Caco-2 (cell line): ENCODE measurements at regions not wholly inside any gene's neighbourhood (a gene's known extent, or its start where the extent isn't known, plus 50 kb on each side); places are given as distances from the start of the nearest gene placed in this dataset.
A peak's percentile ranks its signal among the peaks of the same experiment; 100 is the strongest.
"Not testable (repeated sequence)": the region's sequence is repeated elsewhere in the genome, so short reads cannot be mapped to it uniquely, and the experiment has no call there.

ENCODE experiments used
- BruUV-seq: library from RNA; stranded (reverse); fragments of 400-500 nt; replicated peaks from 2 replicates; lab custom pipeline; 2021; lab: Mats Ljungman, UMichigan
- CTCF ChIA-PET: fragments of 300-600 bp; sonication (Branson Sonifier 250); formaldehyde crosslinking; loops from one replicate; lab custom pipeline; 2022; ENCODE audit warnings: antibody characterized with exemption; lab: Charles Lee
- POLR2A ChIA-PET: fragments of 300-600 bp; sonication (Branson Sonifier 250); formaldehyde crosslinking; loops from one replicate; lab custom pipeline; 2022; ENCODE audit warnings: antibody characterized with exemption; lab: Charles Lee
- DNase-seq, 2 experiments: peaks; one replicate each; pipeline versions ENCODE4 v3.0.0 to v3.0.0-alpha.2; 2020 to 2022
- H3K27me3 ChIP-seq: replicated peaks from 2 replicates; pipeline ENCODE4 v1.6.0; 2011; ENCODE audit warnings: low read length; ENCODE audit not compliant: control insufficient read depth, insufficient read depth
- H3K36me3 ChIP-seq: 2 replicates; pipeline ENCODE4 v1.5.1; 2011; ENCODE audit warnings: low read length; ENCODE audit not compliant: control insufficient read depth, insufficient read depth
- H3K4me1 ChIP-seq: fragments of 250-450 bp; sonication (Bioruptor Pico); 2 replicates; pipeline ENCODE4 v1.5.1; 2020; ENCODE audit warnings: mild to moderate bottlenecking
- H3K4me3 ChIP-seq: 2 replicates; pipeline ENCODE4 v1.5.1; 2011; ENCODE audit warnings: low read depth, mild to moderate bottlenecking, control low read depth, low read length
- H3K9me3 ChIP-seq: fragments of 250-450 bp; sonication (Bioruptor Pico); 2 replicates; pipeline ENCODE4 v1.5.1; 2020; ENCODE audit warnings: mild to moderate bottlenecking, moderate library complexity
- H3K27ac Mint-ChIP-seq: one replicate; pipeline ENCODE4 v1.8.0; 2022; ENCODE audit warnings: mixed read lengths; ENCODE audit not compliant: unreplicated experiment
- H3K27me3 Mint-ChIP-seq: one replicate; pipeline ENCODE4 v1.8.0; 2022; ENCODE audit warnings: mixed read lengths; ENCODE audit not compliant: insufficient read depth, unreplicated experiment
- H3K36me3 Mint-ChIP-seq: one replicate; pipeline ENCODE4 v1.8.0; 2022; ENCODE audit warnings: mild to moderate bottlenecking, mixed read lengths; ENCODE audit not compliant: insufficient read depth, unreplicated experiment
- H3K4me1 Mint-ChIP-seq: one replicate; pipeline ENCODE4 v1.8.0; 2022; ENCODE audit warnings: low read depth, mixed read lengths; ENCODE audit not compliant: unreplicated experiment
- H3K4me3 Mint-ChIP-seq: one replicate; pipeline ENCODE4 v1.8.0; 2022; ENCODE audit warnings: mild to moderate bottlenecking, moderate library complexity, mixed read lengths; ENCODE audit not compliant: unreplicated experiment
- H3K9me3 Mint-ChIP-seq: one replicate; pipeline ENCODE4 v1.8.0; 2022; ENCODE audit warnings: mixed read lengths; ENCODE audit not compliant: unreplicated experiment
- CTCF ChIP-seq, 2 experiments: fragments of 200-600 bp in 1 of 2; IDR thresholded peaks; 1 replicate in 1 of 2; 2 replicates in 1 of 2; pipeline versions ENCODE4 v1.5.1 to v1.8.0; 2011 to 2022; ENCODE audit warnings: antibody characterized with exemption in 1 of 2, control low read depth in 1 of 2, inconsistent platforms in 1 of 2, low read depth in 1 of 2, low read length in 1 of 2, mild to moderate bottlenecking in 1 of 2, moderate library complexity in 1 of 2; ENCODE audit not compliant: insufficient read depth in 1 of 2, severe bottlenecking in 1 of 2, unreplicated experiment in 1 of 2
- intact Hi-C: fragments of 100-400 bp; cut with micrococcal nuclease; formaldehyde crosslinking; loops from one replicate; pipeline ENCODE4 v1.10.0; 2022; ENCODE audit not compliant: unreplicated experiment

GRCh38 chr11:129710423-129710822, 105.2 kb upstream of the TMEM45B start:
- H3K27me3 ChIP-seq: no peaks in the 10 kb centered on the region
- H3K4me3 Mint-ChIP-seq: no peak overlapping the region
- no peaks in the 10 kb centered on the region for H3K36me3 Mint-ChIP-seq
- no peak overlapping the region for H3K4me3 ChIP-seq
- intact Hi-C loops: no loop called here
- no TSS peak for BruUV-seq
- CTCF ChIA-PET: interaction anchor here (0.6 kb wide), 1 partner anchor 19 kb away, joined by 4 read pairs; no protein-coding TSS in a partner anchor
- no peaks in the 10 kb centered on the region; the same call in 1 of the 2 replicates for H3K36me3 ChIP-seq
- H3K4me1 Mint-ChIP-seq: no peaks in the 10 kb centered on the region
- H3K27ac Mint-ChIP-seq: no peak overlapping the region
- DNase-seq: peak in 1 of 2 experiments; percentile 34
- H3K9me3 Mint-ChIP-seq: peaks cover 15% of the 10 kb centered on the region
- no peaks in the 10 kb centered on the region for H3K27me3 Mint-ChIP-seq
- H3K4me1 ChIP-seq: no peaks in the 10 kb centered on the region
- H3K9me3 ChIP-seq: no peaks in the 10 kb centered on the region
- TF ChIP-seq CTCF (IDR thresholded peaks at IDR 0.05; ENCODE audit: insufficient read depth in 1 of 2, low read depth in 1 of 2, low read length in 1 of 2, severe bottlenecking in 1 of 2, unreplicated experiment in 1 of 2): no peak
- POLR2A ChIA-PET: interaction anchor here (0.5 kb wide), 1 partner anchor 886 kb away, joined by 4 read pairs; no protein-coding TSS in a partner anchor

- no TSS peak for BruUV-seq
- POLR2A ChIA-PET: no interaction called here
- Histone ChIP-seq H3K4me3 (no peak overlapping the region), H3K4me1 (no peaks in the 10 kb centered on the region), H3K27me3 (no peaks in the 10 kb centered on the region), H3K36me3 (no peaks in the 10 kb centered on the region; the same call in 1 of the 2 replicates), H3K9me3 (no peaks in the 10 kb centered on the region)
- no peak for DNase-seq
- intact Hi-C loops: no loop called here
- no peak for TF ChIP-seq CTCF (IDR thresholded peaks at IDR 0.05; ENCODE audit: insufficient read depth in 1 of 2, low read depth in 1 of 2, low read length in 1 of 2, severe bottlenecking in 1 of 2, unreplicated experiment in 1 of 2)
- H3K4me1 Mint-ChIP-seq: no peaks in the 10 kb centered on the region
- no peaks in the 10 kb centered on the region for H3K27me3 Mint-ChIP-seq
- no peak overlapping the region for H3K4me3 Mint-ChIP-seq
- H3K27ac Mint-ChIP-seq: no peak overlapping the region
- CTCF ChIA-PET: interaction anchor here (0.6 kb wide), 2 partner anchors 28 to 236 kb away, joined by 3 to 4 read pairs; no protein-coding TSS in a partner anchor
- H3K9me3 Mint-ChIP-seq: peaks cover 18% of the 10 kb centered on the region
- no peaks in the 10 kb centered on the region for H3K36me3 Mint-ChIP-seq
Measured at GRCh38 chr11:129711760-129712159, 103.9 kb upstream of the TMEM45B start.

GRCh38 chr11:129712486-129713240, 103.0 kb upstream of the TMEM45B start:
- H3K4me3 ChIP-seq, BruUV-seq, H3K27ac Mint-ChIP-seq, POLR2A ChIA-PET, H3K27me3 Mint-ChIP-seq, intact Hi-C loops, H3K36me3 ChIP-seq, H3K4me1 ChIP-seq, H3K4me3 Mint-ChIP-seq, H3K36me3 Mint-ChIP-seq, H3K27me3 ChIP-seq, H3K9me3 ChIP-seq, H3K4me1 Mint-ChIP-seq: not testable (repeated sequence)
- H3K9me3 Mint-ChIP-seq: peaks cover 18% of the 10 kb centered on the region
- DNase-seq: peak in 1 of 2 experiments; percentile 25
- CTCF ChIA-PET: interaction anchor here (0.6 kb wide), 1 partner anchor 237 kb away, joined by 3 read pairs; no protein-coding TSS in a partner anchor
